ENCODE measurements at regions not wholly inside any gene's neighbourhood (a gene's known extent, or its start where the extent isn't known, plus 50 kb on each side); places are given as distances from the start of the nearest gene placed in this dataset.

- TF ChIP-seq EZH2 (IDR thresholded peaks at IDR 0.05; ENCODE audit: borderline replicate concordance) = no peak
- no peak for TF ChIP-seq EZH2phosphoT487 (IDR thresholded peaks at IDR 0.05; ENCODE audit: low read depth, severe bottlenecking, unreplicated experiment)
- no peak for TF ChIP-seq CTCF (IDR thresholded peaks at IDR 0.05; ENCODE audit: poor library complexity)
These were observed 1151.0 kb downstream of the BCL11B start for GRCh38 chr14:98120831-98121464.

GRCh38 chr14:98122527-98122926 lies 1149.5 kb downstream of the BCL11B start:
- no peaks in the 10 kb centered on the region for H3K36me3 ChIP-seq (replicated peaks; ENCODE audit: insufficient read depth, low read depth)
- 92% methylated on average over 4 of the region's 4 CpGs for WGBS (ENCODE audit: low lambda C conversion rate, missing lambda C conversion rate)
- no peak for DNase-seq (ENCODE audit: low spot score)
- H3K9me2 ChIP-seq (replicated peaks; ENCODE audit: insufficient read depth) = no peaks in the 10 kb centered on the region
- H3K4me1 ChIP-seq (ENCODE audit: insufficient read depth) = no peaks in the 10 kb centered on the region
- no peaks in the 10 kb centered on the region for H3K9me3 ChIP-seq (ENCODE audit: low read depth)
- H3K27ac ChIP-seq = no peak overlapping the region
- H2AFZ ChIP-seq = no peak overlapping the region
- no peak overlapping the region for H3K4me2 ChIP-seq
- TF ChIP-seq CTCF (IDR thresholded peaks at IDR 0.05; ENCODE audit: poor library complexity) (no peak), EZH2phosphoT487 (IDR thresholded peaks at IDR 0.05; ENCODE audit: low read depth, severe bottlenecking, unreplicated experiment) (no peak), EZH2 (IDR thresholded peaks at IDR 0.05; ENCODE audit: borderline replicate concordance) (no peak)
- H3K79me2 ChIP-seq = no peaks in the 10 kb centered on the region
- H4K20me1 ChIP-seq (ENCODE audit: insufficient read depth, poor library complexity, severe bottlenecking) = no peaks in the 10 kb centered on the region
- no peaks in the 10 kb centered on the region for H3K27me3 ChIP-seq
- H3K4me3 ChIP-seq = no peak overlapping the region

More at GRCh38 chr14:98120831-98121464, 1151.0 kb downstream of the BCL11B start:
- Histone ChIP-seq H3K4me3 (no peak overlapping the region), H3K9me3 (ENCODE audit: low read depth) (no peaks in the 10 kb centered on the region), H3K4me2 (no peak overlapping the region), H3K27ac (no peak overlapping the region), H2AFZ (no peak overlapping the region), H3K36me3 (replicated peaks; ENCODE audit: insufficient read depth, low read depth) (no peaks in the 10 kb centered on the region), H3K79me2 (no peaks in the 10 kb centered on the region), H3K9me2 (replicated peaks; ENCODE audit: insufficient read depth) (no peaks in the 10 kb centered on the region), H3K4me1 (ENCODE audit: insufficient read depth) (no peaks in the 10 kb centered on the region), H3K27me3 (no peaks in the 10 kb centered on the region), H4K20me1 (ENCODE audit: insufficient read depth, poor library complexity, severe bottlenecking) (no peaks in the 10 kb centered on the region)
- DNase-seq (ENCODE audit: low spot score) = no peak
- 80% methylated on average over 6 of the region's 6 CpGs for WGBS (ENCODE audit: low lambda C conversion rate, missing lambda C conversion rate)

GRCh38 chr14:98130691-98131090 lies 1141.3 kb downstream of the BCL11B start:
- Histone ChIP-seq H3K4me1 (ENCODE audit: insufficient read depth) (no peaks in the 10 kb centered on the region), H3K27me3 (no peaks in the 10 kb centered on the region), H3K27ac (no peak overlapping the region), H3K79me2 (no peaks in the 10 kb centered on the region), H4K20me1 (ENCODE audit: insufficient read depth, poor library complexity, severe bottlenecking) (no peaks in the 10 kb centered on the region), H3K4me2 (no peak overlapping the region), H3K36me3 (replicated peaks; ENCODE audit: insufficient read depth, low read depth) (no peaks in the 10 kb centered on the region), H2AFZ (no peak overlapping the region), H3K9me2 (replicated peaks; ENCODE audit: insufficient read depth) (no peaks in the 10 kb centered on the region), H3K9me3 (ENCODE audit: low read depth) (no peaks in the 10 kb centered on the region), H3K4me3 (no peak overlapping the region)
- no peak for TF ChIP-seq CTCF (IDR thresholded peaks at IDR 0.05; ENCODE audit: poor library complexity)
- TF ChIP-seq EZH2 (IDR thresholded peaks at IDR 0.05; ENCODE audit: borderline replicate concordance) = no peak
- no peak for TF ChIP-seq EZH2phosphoT487 (IDR thresholded peaks at IDR 0.05; ENCODE audit: low read depth, severe bottlenecking, unreplicated experiment)
- WGBS (ENCODE audit: low lambda C conversion rate, missing lambda C conversion rate) = 59% methylated on average over 2 of the region's 2 CpGs
- DNase-seq (ENCODE audit: low spot score) = no peak
